PC-3 (cell line): ENCODE measurements at regions not wholly inside any gene's neighbourhood (a gene's known extent, or its start where the extent isn't known, plus 50 kb on each side); places are given as distances from the start of the nearest gene placed in this dataset.

ENCODE experiments used
- ATAC-seq: fragments of 200-7000 bp; cut with Tn5 transposase; 2 replicates; pipeline ENCODE4 v1.9.1; 2020; ENCODE audit warnings: mild to moderate bottlenecking, moderate library complexity
- BruUV-seq: library from RNA; stranded (reverse); fragments of 400-500 nt; replicated peaks from 2 replicates; lab custom pipeline; 2021; lab: Mats Ljungman, UMichigan
- CTCF ChIA-PET: fragments of 300-600 bp; sonication (Branson Sonifier 250); formaldehyde crosslinking; loops from one replicate; lab custom pipeline; 2022; ENCODE audit warnings: antibody characterized with exemption; lab: Charles Lee
- POLR2A ChIA-PET: fragments of 300-600 bp; sonication (Branson Sonifier 250); formaldehyde crosslinking; loops from one replicate; lab custom pipeline; 2022; ENCODE audit warnings: antibody characterized with exemption; ENCODE audit not compliant: unreplicated experiment; lab: Charles Lee
- DNase-seq: peaks from one replicate; pipeline ENCODE4 v3.0.0-alpha.2; 2015
- H2AFZ ChIP-seq: fragments of 300-600 bp; sonication (generic); 2 replicates; pipeline ENCODE4 v1.6.0; 2016; ENCODE audit warnings: antibody characterized with exemption, low read length
- H3F3A ChIP-seq: fragments of 300-600 bp; sonication (generic); one replicate; pipeline ENCODE4 v1.6.0; 2017; ENCODE audit warnings: antibody characterized with exemption, low read length, control low read depth, mild to moderate bottlenecking; ENCODE audit not compliant: unreplicated experiment
- H3K27ac ChIP-seq: fragments of 300-600 bp; sonication (generic); 2 replicates; pipeline ENCODE4 v1.5.1; 2016; ENCODE audit warnings: mild to moderate bottlenecking, low read length
- H3K27me3 ChIP-seq: fragments of 300-600 bp; sonication (generic); 2 replicates; pipeline ENCODE4 v1.6.1; 2016; ENCODE audit warnings: low read length, mixed read lengths
- H3K36me3 ChIP-seq: fragments of 300-600 bp; sonication (generic); 2 replicates; pipeline ENCODE4 v1.6.1; 2016; ENCODE audit warnings: low read depth, mixed run types, low read length, mixed read lengths
- H3K4me1 ChIP-seq: fragments of 300-600 bp; sonication (generic); 2 replicates; pipeline ENCODE4 v1.5.1; 2016; ENCODE audit warnings: low read length; ENCODE audit not compliant: insufficient read depth
- H3K4me2 ChIP-seq: fragments of 300-600 bp; sonication (generic); 2 replicates; pipeline ENCODE4 v1.6.0; 2016; ENCODE audit warnings: low read length
- H3K4me3 ChIP-seq: fragments of 300-600 bp; sonication (generic); 2 replicates; pipeline ENCODE4 v1.5.1; 2016; ENCODE audit warnings: mild to moderate bottlenecking, low read length, mixed read lengths
- H3K79me2 ChIP-seq: fragments of 300-600 bp; sonication (generic); 2 replicates; pipeline ENCODE4 v1.6.1; 2017; ENCODE audit warnings: low read length, mixed read lengths
- H3K9ac ChIP-seq: fragments of 300-600 bp; sonication (generic); 2 replicates; pipeline ENCODE4 v1.6.0; 2016; ENCODE audit warnings: mild to moderate bottlenecking, low read length
- H3K9me2 ChIP-seq: fragments of 300-600 bp; sonication (generic); replicated peaks from 2 replicates; pipeline ENCODE4 v1.6.1; 2016; ENCODE audit warnings: mixed run types, low read length, mixed read lengths
- H3K9me3 ChIP-seq: fragments of 300-600 bp; sonication (generic); 2 replicates; pipeline ENCODE4 v1.6.1; 2016; ENCODE audit warnings: low read length, mixed read lengths
- H4K20me1 ChIP-seq: fragments of 300-600 bp; sonication (generic); 2 replicates; pipeline ENCODE4 v1.6.1; 2016; ENCODE audit warnings: low read length, mixed read lengths
- CTCF ChIP-seq: fragments of 300-600 bp; sonication (generic); conservative IDR thresholded peaks from 2 replicates; pipeline ENCODE4 v1.5.1; 2017; ENCODE audit warnings: antibody characterized with exemption, low read depth, mild to moderate bottlenecking, low read length
- EZH2 ChIP-seq: fragments of 300-600 bp; sonication (generic); IDR thresholded peaks from one replicate; pipeline ENCODE4 v1.6.1; 2017; ENCODE audit warnings: antibody characterized with exemption, mild to moderate bottlenecking, low read length; ENCODE audit not compliant: unreplicated experiment
- EZH2phosphoT487 ChIP-seq: fragments of 300-600 bp; sonication (generic); IDR thresholded peaks from 2 replicates; pipeline ENCODE4 v1.6.1; 2018; ENCODE audit warnings: mild to moderate bottlenecking, antibody characterized with exemption, low read length, borderline replicate concordance
- intact Hi-C: fragments of 100-400 bp; cut with micrococcal nuclease; formaldehyde crosslinking; loops from 2 replicates; pipeline ENCODE4 v1.9.0; 2023

GRCh38 chr13:29923554-29924481 lies 73.4 kb upstream of the UBL3 start:
- Histone ChIP-seq H3K36me3 (no peaks in the 10 kb centered on the region), H3K9me2 (no peaks in the 10 kb centered on the region), H3K9me3 (no peaks in the 10 kb centered on the region), H3K4me2 (peak overlapping the region; percentile 80), H3K4me1 (peaks cover 74% of the 10 kb centered on the region), H2AFZ (peak overlapping the region; percentile 67; the same call in 1 of the 2 replicates), H3K79me2 (no peaks in the 10 kb centered on the region), H4K20me1 (no peaks in the 10 kb centered on the region), H3F3A (peaks cover 6% of the 10 kb centered on the region), H3K9ac (peak overlapping the region; percentile 55), H3K4me3 (peak overlapping the region; percentile 51), H3K27me3 (no peaks in the 10 kb centered on the region), H3K27ac (peak overlapping the region; percentile 92)
- CTCF ChIA-PET: interaction anchor here (0.5 to 1.4 kb wide), 13 partner anchors 16 to 616 kb away, joined by 3 to 16 read pairs (median 3); partner anchors contain the start of gene UBL3
- ATAC-seq (peak; percentile 88), DNase-seq (peak; percentile 97)
- TF ChIP-seq EZH2phosphoT487 (peak; percentile 78), EZH2 (no peak), CTCF (peak; percentile 97)
- POLR2A ChIA-PET: interaction anchor here (0.6 to 1.3 kb wide), 5 partner anchors 73 to 542 kb away, joined by 3 to 14 read pairs (median 6); partner anchors contain the start of gene UBL3
- BruUV-seq: TSS peak; percentile 90
- intact Hi-C loops: loop anchor here (1.0 to 5.0 kb wide), 5 partner anchors 57 to 189 kb away; partner anchors contain the start of gene UBL3

GRCh38 chr13:29922896-29923295 lies 72.5 kb upstream of the UBL3 start:
- no peak for TF ChIP-seq EZH2phosphoT487
- no peak for TF ChIP-seq EZH2
- no peak for TF ChIP-seq CTCF
- TSS peak; percentile 56 for BruUV-seq
- H3K36me3 ChIP-seq: no peaks in the 10 kb centered on the region
- intact Hi-C loops: loop anchor here (5.0 kb wide), 1 partner anchor 56 kb away; no protein-coding TSS in a partner anchor
- H2AFZ ChIP-seq: no peak overlapping the region
- no peak for ATAC-seq
- H3K4me3 ChIP-seq: peak overlapping the region; percentile 51
- ChIA-PET CTCF (interaction anchor here (0.7 kb wide), 1 partner anchor 72 kb away, joined by 5 read pairs; the partner anchor contains the start of gene UBL3), POLR2A (no interaction called here)
- H3K4me2 ChIP-seq: peak overlapping the region; percentile 80
- no peaks in the 10 kb centered on the region for H3K79me2 ChIP-seq
- no peaks in the 10 kb centered on the region for H3K9me3 ChIP-seq
- H3K9me2 ChIP-seq: no peaks in the 10 kb centered on the region
- DNase-seq: peak; percentile 72
- H3K4me1 ChIP-seq: peaks cover 83% of the 10 kb centered on the region
- H4K20me1 ChIP-seq: no peaks in the 10 kb centered on the region
- H3K27me3 ChIP-seq: no peaks in the 10 kb centered on the region
- peaks cover 6% of the 10 kb centered on the region for H3F3A ChIP-seq
- H3K27ac ChIP-seq: peak overlapping the region; percentile 92
- H3K9ac ChIP-seq: peak overlapping the region; percentile 55
